ENCODE measurements at regions not wholly inside any gene's neighbourhood (a gene's known extent, or its start where the extent isn't known, plus 50 kb on each side); places are given as distances from the start of the nearest gene placed in this dataset.

DNA sequence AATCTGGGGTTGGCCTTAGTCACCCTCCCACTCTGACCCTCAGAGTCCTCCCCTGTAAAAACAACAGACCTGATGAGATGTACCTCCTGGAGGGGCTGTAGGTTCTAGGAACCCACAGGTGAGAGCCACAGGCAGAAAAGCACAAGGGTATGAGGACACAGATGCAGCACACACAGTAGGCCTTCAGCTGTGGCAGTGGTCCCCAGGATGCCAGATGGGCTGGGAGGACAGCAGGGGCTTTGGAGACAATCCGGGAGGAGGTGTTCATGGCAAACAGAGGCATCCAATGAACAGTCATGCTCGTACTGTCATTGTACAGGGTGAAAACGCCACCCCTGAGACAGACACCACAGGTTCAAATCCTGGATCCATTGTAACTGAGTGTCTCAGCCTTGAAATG is 463.1 kb downstream of the MATN1 start:
- no peak for DNase-seq

DNA sequence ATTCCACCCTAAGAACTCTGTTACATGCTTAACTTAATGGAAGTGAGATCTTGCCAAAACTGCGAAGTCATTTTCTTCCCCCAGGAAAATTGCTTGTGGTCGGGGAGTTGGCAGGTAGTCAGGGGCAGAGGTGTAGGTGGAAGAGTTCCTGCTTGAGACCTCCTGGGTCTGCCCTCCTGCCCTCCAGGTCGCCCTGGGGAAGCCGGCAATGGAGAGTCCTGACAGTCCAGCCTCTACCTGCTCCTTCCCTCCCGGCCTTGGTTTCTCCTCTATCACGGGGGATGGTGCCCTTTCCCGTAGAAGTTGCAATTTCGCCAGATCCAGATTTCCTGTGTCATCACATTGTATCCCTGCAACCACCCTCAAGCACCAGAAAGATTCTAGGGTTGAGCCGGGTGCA is 463.8 kb downstream of the MATN1 start:
- DNase-seq: no peak

GRCh38 chr1:30258876-30259275 is 464.5 kb downstream of the MATN1 start:
- no peak for DNase-seq

GRCh38 chr1:30258471-30258870 is 464.9 kb downstream of the MATN1 start:
- DNase-seq: no peak

DNA sequence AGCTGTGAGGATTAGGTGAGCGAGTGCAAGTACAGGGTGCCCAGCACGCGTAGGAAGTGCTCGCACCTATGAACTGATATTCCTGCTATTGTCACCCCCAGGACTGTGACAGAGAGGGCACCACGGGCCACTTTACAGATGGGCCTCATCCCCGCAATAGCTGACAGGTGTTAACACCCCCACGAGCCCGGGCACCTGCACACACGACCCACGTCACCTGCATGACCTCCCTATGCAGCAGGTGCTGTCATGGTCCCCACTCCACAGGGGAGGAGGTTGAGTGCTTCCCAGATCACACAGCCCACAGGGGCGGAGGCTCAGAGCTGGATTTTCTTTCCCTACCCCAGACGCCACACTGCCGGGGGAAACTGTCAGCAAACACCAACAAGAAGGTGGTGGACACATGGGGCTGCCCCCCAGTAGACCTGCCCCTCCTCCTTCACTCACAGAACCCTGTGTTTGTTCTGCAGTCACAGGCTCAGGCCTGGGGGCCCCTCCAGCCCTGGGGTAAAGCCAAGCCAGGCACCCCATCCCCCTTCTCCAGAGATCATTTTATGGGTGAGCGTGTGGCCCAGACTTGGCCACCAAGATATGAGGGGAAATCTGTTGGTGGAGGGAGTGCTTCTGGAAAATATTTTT is 465.5 kb downstream of the MATN1 start:
- no peak for DNase-seq

- no peak for DNase-seq
These were observed 466.1 kb downstream of the MATN1 start for GRCh38 chr1:30257322-30257721.

DNA sequence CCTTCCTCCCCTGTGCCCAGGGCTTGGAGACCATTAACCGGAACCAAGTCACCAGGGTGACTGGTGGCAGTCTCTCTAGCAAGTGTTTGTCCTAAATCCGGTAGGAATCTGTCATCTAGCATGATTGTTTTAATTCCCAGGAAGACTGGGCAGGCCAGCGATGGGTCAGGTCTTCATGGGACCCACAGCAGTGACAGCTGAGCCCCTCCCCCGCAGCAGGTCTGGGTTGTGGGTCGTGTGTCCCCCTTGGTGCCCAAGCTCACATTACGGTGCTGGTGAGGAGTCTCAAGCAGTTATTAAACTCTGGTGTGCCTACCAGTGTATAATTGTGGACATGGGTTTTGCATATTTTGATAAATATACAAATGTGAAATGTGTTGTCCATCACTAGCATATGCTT is 466.5 kb downstream of the MATN1 start:
- no peak for DNase-seq

DNA sequence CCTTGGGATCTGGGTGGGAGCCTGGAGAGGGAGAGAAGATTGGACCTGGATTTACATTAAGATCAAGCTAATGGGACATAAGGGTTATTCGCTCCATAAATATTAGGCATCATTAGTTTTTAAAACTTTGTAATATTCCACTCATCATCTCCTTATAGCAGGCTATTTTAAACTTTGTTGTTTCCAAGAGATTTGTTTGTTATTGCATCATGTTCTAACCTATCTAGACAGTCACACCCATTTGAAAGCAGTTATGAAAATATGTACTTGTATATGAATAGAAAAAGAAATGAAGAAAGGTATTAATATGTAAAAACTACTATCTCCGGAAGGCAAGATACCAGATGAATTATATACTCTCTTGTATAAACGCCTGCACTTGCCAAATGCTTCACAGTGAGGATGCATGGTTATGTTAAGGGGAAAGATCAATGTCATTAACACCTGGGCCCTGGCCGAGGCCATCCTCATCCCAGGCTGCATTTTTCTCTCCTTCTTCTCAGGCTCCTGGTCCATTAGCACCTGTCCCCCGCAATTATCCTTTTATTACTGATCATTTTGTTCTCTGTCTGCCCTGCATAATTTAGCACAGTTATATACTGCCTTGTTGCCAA is 468.2 kb downstream of the MATN1 start:
- no peak for DNase-seq

- DNase-seq: no peak
These were observed 469.5 kb downstream of the MATN1 start for GRCh38 chr1:30253807-30254440.

DNA sequence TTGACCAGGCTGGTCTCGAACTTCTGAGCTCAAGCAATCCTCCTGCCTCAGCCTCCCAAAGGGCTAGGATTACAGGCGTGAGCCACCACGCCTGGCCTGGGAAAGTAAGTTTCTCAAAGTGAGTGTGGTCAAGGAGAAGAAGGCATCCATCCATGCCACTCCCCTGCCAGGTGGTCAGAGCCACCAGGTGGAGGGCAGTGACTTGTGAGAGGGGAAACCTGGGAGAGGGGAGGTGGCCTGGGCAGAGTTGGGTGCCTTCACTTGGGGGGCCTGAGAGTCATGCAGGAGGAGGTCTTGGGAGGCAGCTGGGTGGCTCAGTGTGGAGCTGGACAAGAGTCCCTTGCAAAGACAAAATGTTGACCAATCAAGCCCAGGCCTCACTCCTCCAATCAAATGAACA is 470.0 kb downstream of the MATN1 start:
- no peak for DNase-seq

GRCh38 chr1:30250984-30251850 is 472.2 kb downstream of the MATN1 start:
- DNase-seq: no peak

DNA sequence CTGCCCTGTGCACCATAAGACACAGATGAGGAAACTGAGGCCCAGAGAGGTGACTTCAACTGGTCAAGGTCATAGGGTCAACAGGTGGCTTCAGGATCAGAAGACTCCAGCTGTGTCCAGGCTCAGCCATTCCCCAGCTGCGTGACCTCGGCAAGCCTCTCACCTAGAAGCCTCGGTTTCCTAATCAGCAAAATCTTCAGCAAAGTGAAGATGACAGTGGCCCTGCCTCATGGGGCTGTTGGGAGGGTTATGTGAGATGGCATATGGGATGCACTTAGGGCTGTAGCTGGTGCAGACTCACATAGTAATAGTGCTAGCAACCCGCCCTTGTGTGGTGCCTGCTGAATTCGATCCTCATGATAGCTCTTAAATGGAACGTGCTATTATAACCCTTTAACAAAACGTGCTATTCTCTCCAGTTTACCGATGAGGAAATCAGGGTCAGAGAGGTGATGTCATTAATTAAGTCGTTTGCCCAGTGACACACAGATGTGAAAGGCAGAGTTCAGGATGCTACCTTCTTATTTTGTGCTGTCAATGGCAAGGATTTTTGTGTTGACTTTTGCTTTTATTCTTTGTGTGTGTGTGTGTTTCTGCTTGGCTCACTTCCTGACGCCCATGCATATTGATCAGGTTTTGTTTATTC is 472.9 kb downstream of the MATN1 start:
- no peak for DNase-seq

- DNase-seq: no peak
These were observed 473.7 kb downstream of the MATN1 start for GRCh38 chr1:30249446-30250337.

GRCh38 chr1:30248774-30249173 is 474.6 kb downstream of the MATN1 start:
- no peak for DNase-seq

- DNase-seq: no peak
These were observed 475.0 kb downstream of the MATN1 start for GRCh38 chr1:30248373-30248772.

- DNase-seq: no peak
These were observed 478.6 kb downstream of the MATN1 start for GRCh38 chr1:30244801-30245200.

DNA sequence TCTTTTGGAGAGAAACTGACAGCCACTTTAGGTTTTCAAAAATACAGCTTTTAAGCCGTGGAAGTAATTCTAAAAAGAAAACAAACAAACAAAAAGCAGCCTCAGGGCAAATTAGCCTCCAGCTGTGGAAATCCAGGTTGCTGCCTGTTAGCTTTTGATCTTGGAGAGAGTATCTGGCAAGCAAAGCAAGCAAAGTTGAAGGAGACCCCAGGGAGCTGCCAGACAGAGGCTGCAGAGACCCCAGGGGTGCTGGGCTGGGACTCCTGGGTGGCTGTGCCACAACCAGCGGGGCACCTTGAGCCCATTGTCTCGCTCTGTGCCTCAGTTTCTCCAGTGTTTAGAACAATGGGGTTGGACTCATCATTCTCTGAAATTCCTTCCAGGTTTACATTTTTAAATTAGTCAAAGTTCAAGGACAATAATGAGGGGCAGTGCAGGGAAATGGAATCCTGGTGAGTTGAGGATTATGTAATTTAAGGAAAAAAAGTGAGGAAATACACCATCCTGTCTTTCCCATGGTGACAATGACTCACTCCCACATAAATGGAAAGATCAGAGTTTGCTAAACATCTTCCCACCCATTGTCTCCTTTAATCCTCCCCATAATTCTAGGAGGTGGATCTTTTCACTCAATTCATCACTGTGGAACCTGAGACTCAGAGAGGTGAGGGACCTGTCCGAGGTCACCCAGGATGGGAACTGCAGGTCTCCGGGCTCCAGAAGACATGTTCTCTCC is 480.5 kb downstream of the MATN1 start:
- DNase-seq: no peak

DNA sequence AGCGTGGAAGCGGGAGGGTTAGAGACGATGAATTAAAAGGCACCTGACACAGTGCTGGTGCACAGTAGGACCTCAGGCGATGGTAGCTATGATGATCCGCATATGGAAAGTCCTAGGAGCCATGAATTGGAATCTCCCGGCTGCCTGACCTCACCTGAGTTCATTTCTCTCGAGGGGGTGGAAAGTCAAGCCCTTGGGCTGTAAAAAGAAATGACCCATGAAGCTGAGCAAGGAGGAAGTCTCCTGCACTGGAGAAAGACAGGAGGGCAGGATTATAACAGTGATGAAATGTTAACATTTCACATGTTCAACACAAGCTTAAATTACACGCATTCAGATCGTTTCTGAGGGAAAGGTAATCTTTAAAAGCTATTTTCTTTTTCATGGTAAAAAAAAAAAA is 481.2 kb downstream of the MATN1 start:
- no peak for DNase-seq

GRCh38 chr1:30241681-30242080 is 481.7 kb downstream of the MATN1 start:
- no peak for DNase-seq

GRCh38 chr1:30234091-30234490 is 489.3 kb downstream of the MATN1 start:
- DNase-seq: no peak

DNA sequence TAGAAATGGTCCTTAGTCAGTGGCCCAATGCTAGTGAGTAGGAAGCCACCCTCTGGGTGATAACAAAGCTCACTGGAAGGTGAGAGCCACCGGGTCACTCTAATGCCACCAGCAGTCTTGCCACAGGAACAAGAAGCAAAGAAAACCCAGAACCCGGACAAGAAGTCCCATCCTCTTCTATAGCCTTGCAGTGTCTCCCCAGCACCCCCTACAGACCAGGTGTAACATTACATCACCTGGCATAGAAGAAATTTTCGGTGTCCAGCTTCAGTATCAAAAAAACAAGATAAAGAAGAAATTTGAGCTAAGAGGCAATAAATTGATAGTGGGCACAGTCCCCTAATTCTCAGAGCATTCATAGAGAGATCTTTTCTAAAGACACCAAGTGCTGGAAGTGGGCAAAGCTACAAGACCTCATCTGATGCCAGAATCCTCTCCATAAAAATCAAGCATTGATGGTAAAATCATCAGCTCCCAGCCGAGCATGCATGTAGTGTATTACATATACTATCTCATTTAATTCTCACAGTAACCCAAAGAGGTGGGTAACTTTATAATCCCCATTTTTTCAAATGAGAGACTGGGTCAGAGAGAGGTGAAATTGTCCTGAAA is 491.0 kb downstream of the MATN1 start:
- DNase-seq: peak; percentile 20

Measured in hematopoietic multipotent progenitor cell treated with erythropoietin and hydrocortisone succinate and interleukin-3 and kit ligand, for 4 days (in vitro differentiated cells).